Hepatocyte (in vitro differentiated cells): ENCODE measurements at regions not wholly inside any gene's neighbourhood (a gene's known extent, or its start where the extent isn't known, plus 50 kb on each side); places are given as distances from the start of the nearest gene placed in this dataset.
A peak's percentile ranks its signal among the peaks of the same experiment; 100 is the strongest.

Experiments
- DNase-seq: peaks from one replicate; pipeline ENCODE4 v3.0.0-alpha.2; 2016; ENCODE audit warnings: low spot score
- H2AFZ ChIP-seq: fragments of 200-600 bp; sonication (generic); 2 replicates; pipeline ENCODE4 v1.6.0; 2016; ENCODE audit warnings: antibody characterized with exemption, mild to moderate bottlenecking
- H3K27ac ChIP-seq: fragments of 200-600 bp; sonication (generic); 2 replicates; pipeline ENCODE4 v1.5.1; 2016; ENCODE audit warnings: mild to moderate bottlenecking
- H3K27me3 ChIP-seq: fragments of 200-600 bp; sonication (generic); 2 replicates; pipeline ENCODE4 v1.6.1; 2016
- H3K36me3 ChIP-seq: fragments of 200-600 bp; sonication (generic); replicated peaks from 2 replicates; pipeline ENCODE4 v1.5.1; 2016; ENCODE audit warnings: low read depth; ENCODE audit not compliant: insufficient read depth
- H3K4me1 ChIP-seq: fragments of 200-600 bp; sonication (generic); 2 replicates; pipeline ENCODE4 v1.5.1; 2016; ENCODE audit warnings: mild to moderate bottlenecking, moderate library complexity; ENCODE audit not compliant: insufficient read depth
- H3K4me2 ChIP-seq: fragments of 200-600 bp; sonication (generic); 2 replicates; pipeline ENCODE4 v1.6.0; 2016
- H3K4me3 ChIP-seq: fragments of 200-600 bp; sonication (generic); 2 replicates; pipeline ENCODE4 v1.5.1; 2016; ENCODE audit warnings: mild to moderate bottlenecking
- H3K79me2 ChIP-seq: fragments of 200-600 bp; sonication (generic); 2 replicates; pipeline ENCODE4 v1.6.0; 2017; ENCODE audit warnings: mild to moderate bottlenecking
- H3K9me2 ChIP-seq: fragments of 200-600 bp; sonication (generic); replicated peaks from 2 replicates; pipeline ENCODE4 v1.6.0; 2017; ENCODE audit warnings: mild to moderate bottlenecking; ENCODE audit not compliant: insufficient read depth
- H3K9me3 ChIP-seq: fragments of 200-600 bp; sonication (generic); 2 replicates; pipeline ENCODE4 v1.5.1; 2016; ENCODE audit warnings: low read depth, mild to moderate bottlenecking
- H4K20me1 ChIP-seq: fragments of 200-600 bp; sonication (generic); 2 replicates; pipeline ENCODE4 v1.6.0; 2016; ENCODE audit warnings: mild to moderate bottlenecking; ENCODE audit not compliant: insufficient read depth, poor library complexity, severe bottlenecking
- EZH2 ChIP-seq: fragments of 200-600 bp; sonication (generic); IDR thresholded peaks from 2 replicates; pipeline ENCODE4 v1.6.1; 2016; ENCODE audit warnings: antibody characterized with exemption, mild to moderate bottlenecking, borderline replicate concordance
- EZH2phosphoT487 ChIP-seq: fragments of 200-600 bp; sonication (generic); IDR thresholded peaks from one replicate; pipeline ENCODE4 v1.6.1; 2018; ENCODE audit warnings: antibody characterized with exemption, mild to moderate bottlenecking, low read depth, moderate library complexity; ENCODE audit not compliant: unreplicated experiment, severe bottlenecking
- WGBS: methylation state at CpG from one replicate; pipeline ENCODE4 v1.1.6; 2016; ENCODE audit warnings: low lambda C conversion rate; ENCODE audit errors: missing lambda C conversion rate; 5-methylcytosine and 5-hydroxymethylcytosine counted together
- TF ChIP-seq, protein P1 (sequence below): fragments of 200-600 bp; sonication (generic); IDR thresholded peaks from 2 replicates; pipeline ENCODE4 v1.5.1; 2016; ENCODE audit warnings: antibody characterized with exemption, mild to moderate bottlenecking; ENCODE audit not compliant: poor library complexity

- Histone ChIP-seq H4K20me1 (no peaks in the 10 kb centered on the region), H3K4me1 (peaks cover 2% of the 10 kb centered on the region), H3K27ac (peak overlapping the region; percentile 44), H3K4me3 (no peak overlapping the region), H2AFZ (no peak overlapping the region), H3K79me2 (no peaks in the 10 kb centered on the region), H3K9me2 (no peaks in the 10 kb centered on the region), H3K9me3 (no peaks in the 10 kb centered on the region), H3K36me3 (no peaks in the 10 kb centered on the region), H3K27me3 (peaks cover 4% of the 10 kb centered on the region), H3K4me2 (no peak overlapping the region)
- TF ChIP-seq EZH2phosphoT487 = no peak
- TF ChIP-seq, protein P1, sequence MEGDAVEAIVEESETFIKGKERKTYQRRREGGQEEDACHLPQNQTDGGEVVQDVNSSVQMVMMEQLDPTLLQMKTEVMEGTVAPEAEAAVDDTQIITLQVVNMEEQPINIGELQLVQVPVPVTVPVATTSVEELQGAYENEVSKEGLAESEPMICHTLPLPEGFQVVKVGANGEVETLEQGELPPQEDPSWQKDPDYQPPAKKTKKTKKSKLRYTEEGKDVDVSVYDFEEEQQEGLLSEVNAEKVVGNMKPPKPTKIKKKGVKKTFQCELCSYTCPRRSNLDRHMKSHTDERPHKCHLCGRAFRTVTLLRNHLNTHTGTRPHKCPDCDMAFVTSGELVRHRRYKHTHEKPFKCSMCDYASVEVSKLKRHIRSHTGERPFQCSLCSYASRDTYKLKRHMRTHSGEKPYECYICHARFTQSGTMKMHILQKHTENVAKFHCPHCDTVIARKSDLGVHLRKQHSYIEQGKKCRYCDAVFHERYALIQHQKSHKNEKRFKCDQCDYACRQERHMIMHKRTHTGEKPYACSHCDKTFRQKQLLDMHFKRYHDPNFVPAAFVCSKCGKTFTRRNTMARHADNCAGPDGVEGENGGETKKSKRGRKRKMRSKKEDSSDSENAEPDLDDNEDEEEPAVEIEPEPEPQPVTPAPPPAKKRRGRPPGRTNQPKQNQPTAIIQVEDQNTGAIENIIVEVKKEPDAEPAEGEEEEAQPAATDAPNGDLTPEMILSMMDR = no peak
- no peak for TF ChIP-seq EZH2
- WGBS = 69% methylated on average over 7 of the region's 7 CpGs
- peak; percentile 20 for DNase-seq
These were observed 50.2 kb upstream of the SLC35C1 start for GRCh38 chr11:45754741-45755140.

GRCh38 chr11:45754261-45754709 is 50.7 kb upstream of the SLC35C1 start:
- Histone ChIP-seq H3K27ac (peak overlapping the region; percentile 57), H3K27me3 (peaks cover 4% of the 10 kb centered on the region), H2AFZ (no peak overlapping the region), H3K4me1 (peaks cover 2% of the 10 kb centered on the region), H3K36me3 (no peaks in the 10 kb centered on the region), H3K9me3 (no peaks in the 10 kb centered on the region), H3K4me2 (no peak overlapping the region), H3K9me2 (no peaks in the 10 kb centered on the region), H3K4me3 (no peak overlapping the region), H3K79me2 (no peaks in the 10 kb centered on the region), H4K20me1 (no peaks in the 10 kb centered on the region)
- no peak for TF ChIP-seq EZH2
- TF ChIP-seq, protein P1 = no peak
- TF ChIP-seq EZH2phosphoT487 = no peak
- DNase-seq = peak; percentile 67
- 44% methylated on average over 8 of the region's 8 CpGs for whole genome bisulfite sequencing

DNA sequence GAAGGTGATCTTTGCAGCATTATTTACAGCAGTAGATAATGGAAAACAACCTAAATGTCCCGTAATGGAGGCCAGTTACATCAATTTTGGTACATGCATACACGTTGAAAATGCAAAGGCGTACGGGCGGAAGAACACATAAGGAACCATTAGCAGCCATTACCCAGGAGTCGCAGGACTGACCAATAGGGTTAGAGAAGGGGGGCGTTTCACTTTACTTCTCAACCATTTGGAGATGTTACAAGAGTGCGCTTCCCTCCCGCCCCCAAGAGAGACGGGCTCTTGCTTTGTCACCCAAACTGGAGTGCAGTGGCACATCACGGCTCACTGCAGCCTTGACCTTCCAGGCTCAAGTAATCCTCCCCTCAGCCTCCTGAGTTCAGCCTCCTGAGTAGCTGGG is 52.8 kb upstream of the SLC35C1 start:
- H2AFZ ChIP-seq = no peak overlapping the region
- no peak overlapping the region for H3K4me2 ChIP-seq
- no peaks in the 10 kb centered on the region for H3K9me2 ChIP-seq
- no peaks in the 10 kb centered on the region for H4K20me1 ChIP-seq
- DNase-seq = no peak
- H3K36me3 ChIP-seq = no peaks in the 10 kb centered on the region
- H3K79me2 ChIP-seq = no peaks in the 10 kb centered on the region
- H3K27ac ChIP-seq = no peak overlapping the region
- H3K9me3 ChIP-seq = no peaks in the 10 kb centered on the region
- 90% methylated on average over 11 of the region's 11 CpGs for WGBS
- H3K4me1 ChIP-seq = peaks cover 2% of the 10 kb centered on the region
- H3K27me3 ChIP-seq = peaks cover 4% of the 10 kb centered on the region
- TF ChIP-seq, protein P1 = no peak
- TF ChIP-seq EZH2phosphoT487 (no peak), EZH2 (no peak)
- no peak overlapping the region for H3K4me3 ChIP-seq

DNA sequence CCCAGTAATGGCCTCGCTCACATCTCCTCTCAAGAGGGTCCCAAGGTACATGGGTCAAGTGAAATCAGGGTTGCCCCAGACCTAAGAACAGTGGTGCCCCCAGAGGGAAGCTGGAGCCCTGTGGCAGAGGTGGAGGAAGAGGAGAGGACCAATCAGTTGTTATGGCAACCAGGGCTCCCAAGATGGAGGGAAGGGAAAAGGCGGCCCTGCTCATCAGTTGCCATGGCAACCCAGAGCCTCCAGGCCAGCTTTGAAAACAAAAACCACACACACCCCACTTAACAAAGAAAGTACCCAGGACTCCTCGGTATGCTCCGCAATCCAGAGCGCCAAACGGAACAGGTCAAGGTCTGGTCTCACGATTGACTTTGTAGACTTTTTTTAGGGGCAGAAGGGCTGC is 53.5 kb upstream of the SLC35C1 start:
- no peaks in the 10 kb centered on the region for H3K79me2 ChIP-seq
- whole genome bisulfite sequencing = 72% methylated on average over 7 of the region's 7 CpGs
- no peaks in the 10 kb centered on the region for H3K36me3 ChIP-seq
- no peaks in the 10 kb centered on the region for H3K9me3 ChIP-seq
- no peaks in the 10 kb centered on the region for H3K9me2 ChIP-seq
- H4K20me1 ChIP-seq = no peaks in the 10 kb centered on the region
- TF ChIP-seq EZH2 = no peak
- TF ChIP-seq, protein P1 = no peak
- H3K4me1 ChIP-seq = peaks cover 2% of the 10 kb centered on the region
- H3K27ac ChIP-seq = no peak overlapping the region
- no peak overlapping the region for H3K4me3 ChIP-seq
- H2AFZ ChIP-seq = no peak overlapping the region
- no peak for DNase-seq
- H3K4me2 ChIP-seq = no peak overlapping the region
- peaks cover 4% of the 10 kb centered on the region for H3K27me3 ChIP-seq
